ENCODE measurements at regions not wholly inside any gene's neighbourhood (a gene's known extent, or its start where the extent isn't known, plus 50 kb on each side); places are given as distances from the start of the nearest gene placed in this dataset.

DNA sequence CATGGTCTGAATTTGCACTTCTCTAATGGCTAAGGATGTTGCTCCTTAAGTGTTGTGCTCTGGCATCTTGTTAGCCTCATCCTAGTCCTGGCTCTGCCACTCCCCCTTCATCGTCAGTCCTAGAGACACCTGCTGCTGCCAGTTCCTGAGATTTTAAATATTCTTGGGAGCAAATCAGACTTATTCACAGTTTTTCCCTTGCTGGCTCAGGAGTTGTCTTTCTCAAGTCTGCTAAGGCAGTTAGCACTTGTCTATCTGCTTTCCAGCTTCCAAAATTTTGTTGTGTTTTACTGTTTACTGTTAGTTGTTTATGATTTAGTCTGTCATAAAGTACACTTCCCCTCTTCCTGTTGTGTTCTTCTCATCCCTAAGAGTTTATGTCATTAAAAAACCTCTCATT, 201.0 kb downstream of the KIF26A start:
- DNase-seq (ENCODE audit: extremely low read depth in 1 of 2, low read depth in 1 of 2), result no peak

DNA sequence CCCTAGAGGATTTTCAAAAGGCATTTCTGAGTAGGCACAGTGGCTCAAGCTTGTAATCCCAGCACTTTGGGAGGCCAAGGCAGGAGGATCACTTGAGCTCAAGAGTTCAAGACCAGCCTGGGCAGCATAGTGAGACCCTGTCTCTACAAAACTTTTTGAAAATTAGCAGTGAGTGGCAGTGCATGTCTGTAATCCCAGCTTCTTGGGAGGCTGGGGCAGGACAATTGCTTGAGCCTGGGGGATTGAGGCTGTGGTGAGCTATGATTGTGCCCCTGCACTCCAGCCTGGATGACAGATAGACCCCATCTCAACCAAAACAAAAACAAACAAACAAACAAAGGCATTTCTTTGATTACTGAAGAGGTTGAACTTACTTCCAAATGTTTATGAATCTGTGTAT, 201.4 kb downstream of the KIF26A start:
- DNase-seq (ENCODE audit: extremely low read depth in 1 of 2, low read depth in 1 of 2), result no peak

DNA sequence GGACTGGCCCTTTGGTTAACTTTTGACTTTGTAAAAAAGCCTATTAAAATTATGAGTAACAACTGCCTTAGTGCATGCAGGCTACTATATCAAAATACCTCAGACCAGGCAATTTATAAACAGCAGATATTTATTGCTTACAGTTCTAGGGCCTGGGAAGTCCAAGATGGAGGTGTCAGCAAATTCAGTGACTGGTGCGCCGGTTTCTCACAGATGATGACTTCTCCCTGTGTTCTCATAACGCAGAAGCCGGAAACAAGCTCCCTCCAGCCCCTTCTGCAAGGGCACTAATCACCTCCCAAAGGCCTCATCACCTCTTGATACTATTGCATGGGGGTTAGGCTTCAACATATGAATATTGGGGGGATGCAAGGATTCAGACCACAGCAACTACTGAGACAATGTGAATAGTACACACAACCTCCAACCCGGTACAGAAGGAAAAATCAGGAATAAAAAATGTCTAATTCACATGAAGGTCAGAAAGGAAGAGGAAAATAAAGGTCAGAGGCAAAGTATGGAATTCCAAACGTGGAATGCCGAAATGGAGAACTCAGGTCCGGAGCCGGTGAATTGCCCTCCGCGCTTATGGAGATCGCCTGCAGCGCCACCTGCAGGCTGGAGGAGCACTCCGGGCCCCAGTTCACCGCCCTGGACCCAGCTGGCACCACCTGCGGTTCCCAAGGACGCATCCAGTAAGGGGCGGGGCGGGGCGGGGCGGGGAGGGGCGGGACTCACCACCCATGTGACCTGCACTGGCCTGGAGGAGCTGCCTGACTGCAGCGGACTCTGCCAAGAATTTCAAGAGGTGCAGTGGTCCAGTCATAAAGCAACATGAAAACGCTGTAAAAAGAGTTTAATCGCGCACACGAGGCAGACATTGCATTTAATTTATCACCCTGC, 203.4 kb downstream of the KIF26A start:
- DNase-seq (ENCODE audit: extremely low read depth in 1 of 2, low read depth in 1 of 2), result no peak

DNA sequence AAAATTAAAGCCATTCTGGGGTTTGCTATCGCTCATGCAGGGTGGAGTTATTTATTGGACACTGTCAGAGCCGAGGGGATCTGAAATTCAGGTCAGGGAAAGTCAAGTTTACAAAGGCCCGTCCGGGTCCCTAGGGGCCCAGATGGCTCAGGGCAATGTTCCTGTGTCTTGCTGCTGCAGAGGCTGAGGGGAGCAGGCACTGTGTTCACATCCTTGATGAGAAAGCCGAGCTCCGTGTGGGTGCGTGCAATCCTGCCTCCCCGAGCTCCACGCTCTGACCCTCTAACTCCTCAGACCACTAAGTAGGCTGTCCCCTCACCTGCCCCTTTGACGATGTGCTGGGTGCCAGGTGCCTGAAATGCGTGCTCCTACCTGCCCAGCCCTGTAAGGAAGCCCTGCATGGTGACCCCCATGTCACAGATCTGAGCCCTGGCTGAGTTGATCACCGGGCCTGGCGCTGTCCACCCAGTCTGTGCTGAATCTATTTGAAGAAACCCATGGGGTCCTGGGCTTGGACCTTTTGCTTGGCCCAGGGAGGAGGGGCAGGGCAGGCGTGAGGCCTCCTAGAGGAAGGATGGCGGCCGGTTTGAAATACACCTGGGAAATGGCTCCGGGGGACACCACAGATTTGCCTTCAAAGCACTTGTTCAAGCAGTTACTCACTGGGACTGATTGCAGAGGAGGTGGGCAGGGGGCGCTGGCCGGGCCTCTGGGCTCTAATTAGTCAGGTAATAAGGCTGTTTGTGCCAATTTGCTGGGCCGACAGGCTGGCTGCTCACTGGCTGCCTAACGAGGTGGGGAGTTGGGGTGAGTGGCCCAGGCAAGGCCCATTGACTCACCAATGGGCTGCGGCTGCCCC, 204.3 kb downstream of the KIF26A start:
- no peak for DNase-seq (ENCODE audit: extremely low read depth in 1 of 2, low read depth in 1 of 2)

DNA sequence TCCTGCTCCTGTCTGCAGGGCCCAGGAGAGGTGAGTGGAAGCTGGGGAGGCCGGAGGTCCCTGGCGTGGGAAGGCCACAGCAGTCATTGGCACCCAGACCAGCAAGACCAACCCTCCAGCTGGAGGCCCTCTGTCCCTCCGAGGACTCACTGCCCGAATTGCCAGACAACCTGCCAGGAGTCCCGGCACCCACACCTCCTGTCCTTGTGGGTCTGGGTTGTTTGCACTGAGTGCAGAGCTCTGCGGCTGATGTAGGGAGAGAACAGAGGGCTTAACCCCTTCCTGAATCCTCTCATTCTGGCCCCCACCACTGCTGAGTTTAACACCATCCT, 204.9 kb downstream of the KIF26A start:
- DNase-seq (ENCODE audit: extremely low read depth in 1 of 2, low read depth in 1 of 2), result no peak

DNA sequence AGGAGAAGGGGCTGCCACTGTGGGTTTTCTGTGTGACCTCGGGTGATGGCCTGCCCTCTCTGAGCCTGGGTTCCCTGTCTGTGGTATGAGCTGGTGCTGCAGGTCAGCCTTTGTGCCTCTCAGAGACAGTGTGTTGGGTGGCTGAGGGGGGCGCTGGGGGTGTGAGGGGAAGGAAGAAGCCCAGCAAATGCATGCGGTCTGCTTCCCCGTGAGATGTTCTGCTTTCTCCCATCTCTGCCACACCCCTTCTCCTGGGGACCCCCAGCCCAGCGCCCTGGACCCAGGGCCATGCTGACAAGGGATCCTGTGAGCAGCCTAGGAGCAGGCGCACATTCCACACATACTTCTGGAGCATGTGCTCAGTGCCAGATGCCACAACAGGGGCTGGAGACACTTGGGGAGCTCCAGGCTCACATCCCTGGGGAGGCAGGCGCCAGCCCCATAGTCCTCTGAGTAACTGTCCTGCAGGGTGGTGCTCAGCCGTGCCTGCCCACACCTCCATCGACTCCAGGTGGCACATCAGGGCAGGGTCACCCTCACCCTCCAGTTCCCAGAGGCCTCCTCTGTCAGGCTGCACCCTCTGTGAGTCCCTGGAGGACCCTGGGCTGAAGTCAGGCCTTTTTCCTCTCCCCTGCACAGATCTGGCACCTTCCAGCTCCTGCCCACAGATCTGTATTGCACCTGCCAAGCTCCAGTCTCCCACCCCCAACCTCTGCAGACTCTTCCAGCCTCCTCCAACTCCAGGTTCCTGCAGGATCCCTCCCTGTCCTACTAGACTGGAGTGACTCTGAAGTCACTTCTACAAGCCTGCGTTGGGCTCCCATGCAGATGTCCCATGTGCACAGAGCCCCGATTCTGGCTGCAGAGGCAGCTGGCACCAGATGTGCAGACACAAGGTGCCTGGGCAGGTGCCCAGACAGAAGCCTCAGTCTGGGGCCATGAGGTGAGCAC, 205.6 kb downstream of the KIF26A start:
- no peak for DNase-seq (ENCODE audit: extremely low read depth in 1 of 2, low read depth in 1 of 2)

DNA sequence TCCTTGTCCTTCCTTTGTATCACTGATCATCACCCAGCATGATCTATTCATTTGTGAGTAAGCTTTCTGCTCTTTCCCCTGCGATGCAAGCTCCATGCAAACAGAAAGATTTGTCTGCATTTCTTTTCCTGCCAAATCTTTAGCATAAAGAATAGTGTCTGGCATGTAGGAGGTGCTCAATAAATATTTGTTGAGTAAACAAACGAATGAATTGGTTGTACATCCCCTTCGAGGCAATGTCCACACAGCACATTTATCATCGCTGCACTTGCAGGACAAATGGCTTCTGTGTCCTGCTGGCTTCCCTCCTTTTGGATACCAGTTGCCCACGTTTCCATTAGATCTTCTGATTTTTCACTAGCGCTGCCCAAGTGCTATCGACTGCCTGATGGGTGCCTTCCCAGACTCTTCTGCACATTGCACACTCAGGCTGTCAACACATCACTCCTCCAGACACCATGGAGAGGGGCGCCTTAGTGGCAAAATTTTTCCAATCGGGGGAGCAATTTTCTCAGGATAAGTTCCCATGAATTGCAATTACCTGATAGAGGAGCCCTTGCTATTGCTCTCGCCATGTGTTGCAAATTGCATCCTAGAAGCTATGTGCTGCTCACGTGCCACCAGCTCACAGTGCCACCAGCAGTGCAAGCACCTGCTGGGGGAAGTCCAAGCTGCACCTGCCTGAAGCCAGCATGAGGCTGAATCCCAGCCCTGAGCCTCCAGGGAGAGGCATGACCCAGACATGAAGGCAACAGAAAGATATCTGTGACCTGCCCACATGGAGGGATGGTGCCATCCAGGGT, 206.6 kb downstream of the KIF26A start:
- no peak for DNase-seq (ENCODE audit: extremely low read depth in 1 of 2, low read depth in 1 of 2)

DNA sequence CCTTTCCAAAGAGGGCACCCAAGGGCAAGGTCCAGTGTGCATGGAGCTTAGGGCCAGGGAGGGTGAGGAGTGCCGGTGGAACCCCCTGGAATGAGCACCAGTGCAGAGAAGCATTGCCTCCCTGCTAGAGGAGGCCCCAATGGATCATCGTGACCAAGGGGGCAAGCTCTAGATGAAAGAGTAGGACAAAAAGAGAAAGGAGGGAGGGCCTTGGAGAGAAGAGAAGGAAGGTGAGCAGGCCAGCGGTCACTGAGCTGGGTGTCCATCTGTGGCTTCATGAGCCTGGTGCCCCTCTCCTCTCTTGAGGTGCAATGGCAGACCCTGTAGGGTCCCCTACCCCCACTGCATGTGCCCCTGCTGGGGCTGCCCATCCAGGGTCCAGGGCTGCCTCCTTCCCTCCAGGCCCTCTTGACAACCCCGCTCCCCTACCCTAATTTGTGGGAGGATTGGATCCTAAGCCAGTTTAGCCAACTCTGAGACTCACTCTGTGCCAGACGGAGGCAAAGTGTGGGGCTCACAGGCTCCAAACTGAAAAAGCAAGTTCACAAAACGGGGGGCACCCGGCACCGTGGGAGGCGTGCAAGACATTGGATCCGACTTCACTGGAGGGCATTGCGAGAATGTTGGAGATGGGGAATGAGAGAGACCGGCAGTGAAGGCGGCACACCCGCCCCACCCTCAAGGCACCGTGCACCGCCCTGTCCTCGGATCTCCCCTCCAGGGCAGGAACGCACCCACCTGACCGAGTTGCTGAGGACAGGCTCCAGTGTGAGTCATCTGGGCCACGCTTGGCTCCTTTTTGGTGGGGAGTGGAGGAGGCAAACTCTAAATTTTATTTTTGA, 207.5 kb downstream of the KIF26A start:
- DNase-seq (ENCODE audit: extremely low read depth in 1 of 2, low read depth in 1 of 2), result no peak

DNA sequence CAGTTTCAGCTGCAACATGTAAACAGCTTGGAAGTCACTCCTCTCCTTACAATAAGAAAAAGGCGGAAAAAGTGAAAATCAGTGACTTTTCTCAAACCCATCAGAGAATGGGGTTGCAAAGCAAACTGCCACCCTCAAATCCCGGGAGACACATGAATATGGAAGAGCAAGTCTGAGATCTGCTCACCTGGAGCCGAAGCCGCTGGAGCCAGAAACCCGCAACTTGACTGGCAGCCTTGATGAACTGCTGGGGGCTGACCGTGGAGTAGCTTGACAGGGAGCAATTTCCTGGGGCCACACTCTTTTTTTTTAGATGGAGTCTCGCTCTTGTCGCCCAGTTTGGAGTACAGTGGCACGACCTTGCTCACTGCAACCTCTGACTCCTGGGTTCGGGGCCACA, 208.2 kb downstream of the KIF26A start:
- DNase-seq (ENCODE audit: extremely low read depth in 1 of 2, low read depth in 1 of 2), result no peak

DNA sequence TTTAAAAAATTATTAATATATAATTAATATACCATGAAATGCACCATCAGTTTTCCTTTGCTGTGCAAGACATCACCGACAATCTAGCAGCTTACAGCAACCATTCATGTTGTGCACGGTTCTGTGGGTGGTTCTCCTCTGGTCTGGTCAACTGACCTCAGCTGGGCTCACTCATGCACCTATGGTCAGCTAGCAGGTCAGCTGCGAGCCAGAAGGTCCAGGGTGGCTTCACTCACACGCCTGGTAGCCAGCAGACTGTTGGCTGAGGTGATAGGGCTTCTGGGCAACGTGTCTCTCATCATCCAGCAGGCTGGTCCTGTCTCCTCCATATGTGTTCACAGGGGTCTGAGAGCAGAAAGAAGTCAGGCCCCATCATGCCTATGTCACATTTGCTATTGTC, 210.4 kb downstream of the KIF26A start:
- no peak for DNase-seq (ENCODE audit: extremely low read depth in 1 of 2, low read depth in 1 of 2)

DNA sequence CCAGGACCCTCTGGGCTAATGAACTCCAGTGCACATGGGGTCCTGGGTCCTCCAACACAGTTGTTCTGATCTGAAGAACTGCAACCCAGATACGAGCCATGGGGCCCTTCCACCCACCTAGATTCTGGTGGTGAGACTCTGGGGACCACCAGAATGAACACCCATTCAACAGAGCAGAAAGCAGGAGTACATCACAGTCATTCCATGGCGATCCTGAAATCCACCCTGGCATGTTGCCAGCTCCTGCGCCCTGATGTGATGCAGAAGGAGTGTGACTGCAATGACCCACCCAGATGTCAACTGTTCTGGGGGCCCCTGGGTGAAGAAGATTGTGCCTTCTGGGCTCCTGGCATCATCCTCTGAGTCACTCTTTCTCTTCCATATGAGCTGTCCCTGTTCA, 211.6 kb downstream of the KIF26A start:
- no peak for DNase-seq (ENCODE audit: extremely low read depth in 1 of 2, low read depth in 1 of 2)

DNA sequence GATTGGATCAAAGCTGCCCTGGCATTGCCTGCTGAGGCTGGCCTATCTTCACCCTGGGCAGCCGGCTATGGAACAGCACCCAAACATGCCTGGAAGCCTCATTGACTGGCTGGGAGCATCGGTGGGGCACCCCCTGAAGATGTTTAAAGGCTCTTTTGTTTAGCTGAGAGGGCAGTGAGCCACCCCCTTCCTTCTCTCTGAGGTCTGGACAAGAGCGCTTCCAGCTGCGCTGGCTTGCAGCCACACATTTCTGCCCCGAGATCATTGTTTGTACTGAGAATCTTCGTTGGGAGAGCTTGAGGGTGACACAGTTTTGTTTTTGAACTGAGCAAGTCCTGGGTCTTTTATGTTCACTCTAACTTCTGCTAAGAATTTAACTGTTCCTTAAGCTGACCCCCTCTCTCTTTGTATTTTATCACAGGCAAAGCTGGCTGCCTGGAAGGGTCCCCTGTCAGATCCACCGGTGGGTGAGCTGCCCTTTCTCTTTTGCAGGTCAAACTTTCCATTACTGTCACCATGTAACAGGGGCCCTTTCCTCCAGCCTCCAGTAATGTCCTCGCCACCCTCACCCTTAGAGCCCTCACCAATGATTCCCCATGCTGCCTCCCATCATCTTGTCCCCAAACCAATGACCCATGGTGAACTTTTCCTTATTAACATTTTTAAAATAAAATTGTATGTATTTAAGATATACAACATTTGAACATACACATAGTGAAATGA, 212.2 kb downstream of the KIF26A start:
- DNase-seq (ENCODE audit: extremely low read depth in 1 of 2, low read depth in 1 of 2), result no peak

DNA sequence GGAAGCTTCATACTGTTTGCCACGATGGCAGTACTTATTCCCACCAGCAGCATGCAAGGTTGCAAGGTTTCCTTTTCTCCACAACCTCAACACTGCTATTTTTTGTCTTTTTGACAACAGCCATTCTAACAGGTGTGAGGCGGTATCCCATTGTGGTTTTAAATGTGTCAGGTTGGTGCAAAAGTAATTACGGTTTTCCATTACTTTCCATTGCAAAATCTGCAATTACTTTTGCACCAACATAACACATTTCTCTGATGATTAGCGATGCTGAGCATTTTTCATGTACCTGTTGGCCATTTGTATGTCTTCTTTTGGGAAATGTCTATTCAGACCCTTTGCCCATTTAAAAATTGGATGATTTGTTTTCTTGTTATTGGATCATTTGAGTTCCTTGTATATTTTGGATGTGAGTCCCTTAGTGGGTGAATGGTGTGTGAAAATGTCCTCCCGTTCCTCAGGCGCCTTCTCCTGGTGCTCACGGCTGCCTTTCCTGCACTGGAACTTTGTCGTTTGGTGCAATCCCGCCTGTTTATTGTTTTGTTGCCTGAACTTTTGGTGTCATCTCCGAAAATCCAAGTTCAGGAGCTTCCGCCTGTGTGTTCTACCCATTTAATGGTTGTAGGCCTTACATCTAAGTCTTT, 213.6 kb downstream of the KIF26A start:
- DNase-seq (ENCODE audit: extremely low read depth in 1 of 2, low read depth in 1 of 2), result no peak

DNA sequence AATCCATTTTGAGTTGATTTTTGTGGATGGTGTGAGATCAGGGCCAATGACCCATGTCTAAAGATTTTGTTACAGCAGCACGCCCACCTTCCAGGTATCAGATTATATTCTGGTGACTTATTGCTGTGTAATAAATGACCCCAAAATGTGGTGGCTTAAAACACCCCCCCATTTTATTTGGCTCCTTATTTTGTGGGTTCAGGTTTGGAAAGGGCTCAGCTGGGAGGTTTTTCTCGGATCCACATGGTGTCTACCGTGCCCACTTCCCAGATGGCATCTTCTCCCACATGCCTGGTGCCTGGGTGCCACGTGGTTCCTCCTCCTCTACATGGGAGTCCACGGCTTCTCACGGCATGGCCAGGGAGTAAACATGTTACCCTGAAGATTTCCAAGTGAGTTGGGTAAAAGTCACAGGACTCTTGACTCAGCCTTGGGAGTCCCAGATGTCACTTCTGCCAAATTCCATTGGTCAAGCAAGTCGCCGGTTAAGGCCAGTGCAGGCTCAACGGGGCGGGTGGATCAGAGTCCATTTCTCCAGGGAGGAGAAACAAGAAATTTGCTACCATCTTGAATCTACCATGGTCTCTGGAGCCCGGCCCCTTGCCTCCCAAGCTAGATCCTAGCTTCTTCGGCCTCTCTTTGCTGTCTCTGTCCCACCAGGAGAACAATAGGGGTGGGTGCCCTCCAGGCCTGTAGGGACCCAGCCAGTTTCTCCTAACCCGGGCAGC, 214.3 kb downstream of the KIF26A start:
- no peak for DNase-seq (ENCODE audit: extremely low read depth in 1 of 2, low read depth in 1 of 2)

DNA sequence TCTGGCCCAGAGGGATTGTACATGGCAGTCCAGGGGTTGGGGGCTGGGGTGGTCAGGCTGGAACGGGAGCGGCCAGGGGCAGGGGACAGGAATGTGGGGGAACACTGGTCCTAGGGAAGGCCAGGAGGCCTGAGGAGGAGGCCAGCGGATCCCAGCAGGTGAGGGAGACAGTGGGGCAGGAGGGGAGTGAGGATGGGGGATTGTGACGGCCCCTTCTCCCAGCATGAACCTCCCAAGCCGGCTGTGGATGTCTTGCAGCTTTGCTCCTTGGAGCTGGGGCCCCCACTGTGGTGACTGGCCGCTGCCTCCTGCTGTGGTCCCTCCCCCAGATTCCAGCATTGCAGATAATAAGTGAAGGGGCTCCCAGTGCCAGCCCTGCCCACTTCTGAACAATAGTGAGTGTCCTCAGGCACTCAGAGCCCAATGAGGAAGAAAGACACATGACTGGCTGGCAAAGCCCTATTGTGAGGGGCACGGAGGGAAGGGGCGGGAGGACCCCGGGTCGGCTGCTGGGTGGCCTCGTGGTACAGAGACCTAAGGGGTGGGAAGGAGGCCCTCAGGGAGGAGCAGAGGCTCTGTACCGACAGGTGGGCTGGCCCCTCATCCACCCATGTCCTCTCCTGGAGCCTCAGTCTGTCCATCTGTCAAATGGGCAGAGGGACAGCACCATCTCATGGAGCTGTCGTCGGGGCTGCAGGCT, 215.0 kb downstream of the KIF26A start:
- DNase-seq (ENCODE audit: extremely low read depth in 1 of 2, low read depth in 1 of 2), result no peak

DNA sequence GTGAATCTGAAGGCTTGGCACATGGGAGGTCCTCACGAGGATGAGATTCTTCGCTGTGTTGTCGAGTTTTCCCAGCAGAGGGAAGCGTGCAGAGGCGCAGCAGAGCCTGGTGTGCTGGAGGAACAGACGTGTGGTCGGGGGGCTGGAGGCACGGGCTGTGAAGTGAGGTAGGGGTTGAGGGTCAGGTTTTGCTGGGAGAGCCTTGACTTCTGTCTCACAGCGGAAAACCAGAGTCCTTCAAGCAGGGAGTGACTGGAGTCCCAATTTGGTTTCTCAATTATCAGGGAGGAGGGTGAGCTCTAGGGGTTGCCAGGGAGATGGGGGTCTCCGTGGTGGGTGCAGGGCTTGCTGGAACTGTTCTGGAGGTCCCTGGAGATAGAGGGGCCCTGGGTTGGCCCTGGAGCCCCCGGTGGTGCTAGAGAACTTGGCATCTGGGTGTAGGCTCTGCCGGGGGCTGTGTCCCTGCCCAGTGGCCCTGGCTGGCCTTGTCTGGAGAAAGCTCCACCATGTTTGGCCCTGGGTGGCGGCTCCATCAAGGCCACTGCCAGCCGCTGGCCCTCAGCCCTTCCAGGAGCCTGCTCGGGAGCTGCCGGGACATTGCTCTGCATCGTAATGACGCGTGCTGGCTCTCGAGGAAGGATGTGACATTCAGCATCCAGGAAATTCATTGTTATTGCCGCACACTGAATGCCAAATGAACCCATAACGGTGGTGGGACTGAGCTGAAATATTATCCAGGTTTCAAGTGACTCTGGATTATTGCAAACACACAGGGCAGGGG, 215.7 kb downstream of the KIF26A start:
- no peak for DNase-seq (ENCODE audit: extremely low read depth in 1 of 2, low read depth in 1 of 2)
